ENCODE measurements at regions not wholly inside any gene's neighbourhood (a gene's known extent, or its start where the extent isn't known, plus 50 kb on each side); places are given as distances from the start of the nearest gene placed in this dataset.

DNA sequence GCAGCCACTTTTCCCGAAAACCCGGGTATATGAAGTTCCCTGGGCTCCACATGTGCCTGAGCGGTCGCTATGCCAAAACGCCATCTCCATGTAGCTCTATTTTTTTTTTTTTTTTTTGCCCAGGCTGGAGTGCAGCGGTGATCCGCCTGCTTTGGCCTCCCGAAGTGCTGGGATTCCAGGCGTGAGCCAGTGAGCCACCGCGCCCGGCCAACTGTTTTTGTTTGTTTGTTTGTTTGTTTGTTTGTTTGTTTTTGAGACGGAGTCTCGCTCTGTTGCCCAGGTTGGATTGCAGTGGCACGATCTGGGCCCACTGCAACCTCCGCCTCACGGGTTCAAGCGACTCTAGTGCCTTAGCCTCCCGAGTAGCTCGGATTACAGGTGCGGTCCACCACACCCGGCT is 237.5 kb upstream of the IRAK1BP1 start:
- TF ChIP-seq, protein P1, sequence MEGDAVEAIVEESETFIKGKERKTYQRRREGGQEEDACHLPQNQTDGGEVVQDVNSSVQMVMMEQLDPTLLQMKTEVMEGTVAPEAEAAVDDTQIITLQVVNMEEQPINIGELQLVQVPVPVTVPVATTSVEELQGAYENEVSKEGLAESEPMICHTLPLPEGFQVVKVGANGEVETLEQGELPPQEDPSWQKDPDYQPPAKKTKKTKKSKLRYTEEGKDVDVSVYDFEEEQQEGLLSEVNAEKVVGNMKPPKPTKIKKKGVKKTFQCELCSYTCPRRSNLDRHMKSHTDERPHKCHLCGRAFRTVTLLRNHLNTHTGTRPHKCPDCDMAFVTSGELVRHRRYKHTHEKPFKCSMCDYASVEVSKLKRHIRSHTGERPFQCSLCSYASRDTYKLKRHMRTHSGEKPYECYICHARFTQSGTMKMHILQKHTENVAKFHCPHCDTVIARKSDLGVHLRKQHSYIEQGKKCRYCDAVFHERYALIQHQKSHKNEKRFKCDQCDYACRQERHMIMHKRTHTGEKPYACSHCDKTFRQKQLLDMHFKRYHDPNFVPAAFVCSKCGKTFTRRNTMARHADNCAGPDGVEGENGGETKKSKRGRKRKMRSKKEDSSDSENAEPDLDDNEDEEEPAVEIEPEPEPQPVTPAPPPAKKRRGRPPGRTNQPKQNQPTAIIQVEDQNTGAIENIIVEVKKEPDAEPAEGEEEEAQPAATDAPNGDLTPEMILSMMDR (IDR thresholded peaks at IDR 0.05): no peak
- TF ChIP-seq POLR2A (IDR thresholded peaks at IDR 0.05): no peak

Measured in Peyer's patch (tissue), 4 donors.